ENCODE measurements at regions not wholly inside any gene's neighbourhood (a gene's known extent, or its start where the extent isn't known, plus 50 kb on each side); places are given as distances from the start of the nearest gene placed in this dataset.

DNA sequence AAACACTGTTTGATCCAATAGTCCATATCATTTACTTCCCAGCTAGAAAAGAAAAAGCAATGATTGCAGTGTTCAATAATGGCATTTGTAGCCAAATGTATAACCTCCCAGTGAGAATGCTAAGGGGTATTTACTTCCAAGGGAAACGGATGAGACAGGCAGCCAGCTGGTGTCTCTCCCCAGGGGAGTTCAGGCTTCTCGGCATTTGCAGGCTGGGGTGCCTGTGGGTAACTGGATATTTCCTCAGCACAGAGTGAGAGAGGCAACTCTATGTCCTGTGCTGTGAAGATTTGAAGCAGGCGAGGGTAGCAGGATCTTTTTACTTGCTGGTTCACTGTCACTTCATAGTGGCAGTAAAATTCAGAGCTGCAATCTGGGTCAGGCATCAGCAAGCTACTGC lies 1455.6 kb upstream of the TMEM132C start:
- no peak for DNase-seq (ENCODE audit: unreplicated experiment)
- Mint-ChIP-seq H3K4me3 (ENCODE audit: unreplicated experiment) (no peak overlapping the region), H3K9me3 (ENCODE audit: unreplicated experiment) (peaks cover 18% of the 10 kb centered on the region), H3K36me3 (ENCODE audit: insufficient read depth, unreplicated experiment) (no peaks in the 10 kb centered on the region), H3K27me3 (ENCODE audit: insufficient read depth, unreplicated experiment) (peaks cover 13% of the 10 kb centered on the region), H3K4me1 (ENCODE audit: insufficient read depth, unreplicated experiment) (no peaks in the 10 kb centered on the region), H3K27ac (ENCODE audit: low read depth, unreplicated experiment) (no peak overlapping the region)
- TF ChIP-seq, protein P1, sequence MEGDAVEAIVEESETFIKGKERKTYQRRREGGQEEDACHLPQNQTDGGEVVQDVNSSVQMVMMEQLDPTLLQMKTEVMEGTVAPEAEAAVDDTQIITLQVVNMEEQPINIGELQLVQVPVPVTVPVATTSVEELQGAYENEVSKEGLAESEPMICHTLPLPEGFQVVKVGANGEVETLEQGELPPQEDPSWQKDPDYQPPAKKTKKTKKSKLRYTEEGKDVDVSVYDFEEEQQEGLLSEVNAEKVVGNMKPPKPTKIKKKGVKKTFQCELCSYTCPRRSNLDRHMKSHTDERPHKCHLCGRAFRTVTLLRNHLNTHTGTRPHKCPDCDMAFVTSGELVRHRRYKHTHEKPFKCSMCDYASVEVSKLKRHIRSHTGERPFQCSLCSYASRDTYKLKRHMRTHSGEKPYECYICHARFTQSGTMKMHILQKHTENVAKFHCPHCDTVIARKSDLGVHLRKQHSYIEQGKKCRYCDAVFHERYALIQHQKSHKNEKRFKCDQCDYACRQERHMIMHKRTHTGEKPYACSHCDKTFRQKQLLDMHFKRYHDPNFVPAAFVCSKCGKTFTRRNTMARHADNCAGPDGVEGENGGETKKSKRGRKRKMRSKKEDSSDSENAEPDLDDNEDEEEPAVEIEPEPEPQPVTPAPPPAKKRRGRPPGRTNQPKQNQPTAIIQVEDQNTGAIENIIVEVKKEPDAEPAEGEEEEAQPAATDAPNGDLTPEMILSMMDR (IDR thresholded peaks at IDR 0.05; ENCODE audit: unreplicated experiment), result no peak
- CTCF ChIA-PET, result interaction anchor here (0.6 to 2.1 kb wide), 2 partner anchors 28 to 1628 kb away, joined by 4 to 10 read pairs; no protein-coding TSS in a partner anchor
- intact Hi-C loops (cut with micrococcal nuclease), result no loop called here
- BruUV-seq (replicated peaks), result no TSS peak
- POLR2A ChIA-PET, result no interaction called here

DNA sequence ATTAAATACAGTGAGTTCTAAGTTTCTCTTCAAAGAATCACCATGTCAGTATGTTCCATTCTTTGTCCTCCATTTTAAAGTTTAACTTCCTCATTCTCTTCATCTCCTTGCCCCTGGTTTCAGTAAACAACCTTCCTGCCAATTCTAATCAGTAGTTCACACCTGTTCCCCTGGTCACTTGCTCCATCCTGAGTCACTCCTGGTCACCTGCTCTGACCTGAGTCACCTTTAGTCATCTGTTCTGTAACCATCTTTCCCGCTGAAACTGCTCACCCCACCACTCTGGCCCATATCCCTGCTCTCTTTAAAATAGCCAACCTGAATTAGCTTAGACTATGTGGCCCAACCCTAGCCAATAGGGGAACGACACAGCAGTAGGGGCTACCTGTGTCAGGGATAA lies 1447.4 kb upstream of the TMEM132C start:
- Mint-ChIP-seq H3K9me3 (ENCODE audit: unreplicated experiment) (peaks cover 27% of the 10 kb centered on the region), H3K4me1 (ENCODE audit: insufficient read depth, unreplicated experiment) (no peaks in the 10 kb centered on the region), H3K4me3 (ENCODE audit: unreplicated experiment) (no peak overlapping the region), H3K27ac (ENCODE audit: low read depth, unreplicated experiment) (no peak overlapping the region), H3K36me3 (ENCODE audit: insufficient read depth, unreplicated experiment) (no peaks in the 10 kb centered on the region), H3K27me3 (ENCODE audit: insufficient read depth, unreplicated experiment) (no peaks in the 10 kb centered on the region)
- ChIA-PET POLR2A (no interaction called here), CTCF (interaction anchor here (0.7 kb wide), 1 partner anchor 15 kb away, joined by 3 read pairs; no protein-coding TSS in a partner anchor)
- intact Hi-C loops (cut with micrococcal nuclease), result no loop called here
- BruUV-seq (replicated peaks), result no TSS peak
- TF ChIP-seq, protein P1 (IDR thresholded peaks at IDR 0.05; ENCODE audit: unreplicated experiment), result no peak
- DNase-seq (ENCODE audit: unreplicated experiment), result no peak

DNA sequence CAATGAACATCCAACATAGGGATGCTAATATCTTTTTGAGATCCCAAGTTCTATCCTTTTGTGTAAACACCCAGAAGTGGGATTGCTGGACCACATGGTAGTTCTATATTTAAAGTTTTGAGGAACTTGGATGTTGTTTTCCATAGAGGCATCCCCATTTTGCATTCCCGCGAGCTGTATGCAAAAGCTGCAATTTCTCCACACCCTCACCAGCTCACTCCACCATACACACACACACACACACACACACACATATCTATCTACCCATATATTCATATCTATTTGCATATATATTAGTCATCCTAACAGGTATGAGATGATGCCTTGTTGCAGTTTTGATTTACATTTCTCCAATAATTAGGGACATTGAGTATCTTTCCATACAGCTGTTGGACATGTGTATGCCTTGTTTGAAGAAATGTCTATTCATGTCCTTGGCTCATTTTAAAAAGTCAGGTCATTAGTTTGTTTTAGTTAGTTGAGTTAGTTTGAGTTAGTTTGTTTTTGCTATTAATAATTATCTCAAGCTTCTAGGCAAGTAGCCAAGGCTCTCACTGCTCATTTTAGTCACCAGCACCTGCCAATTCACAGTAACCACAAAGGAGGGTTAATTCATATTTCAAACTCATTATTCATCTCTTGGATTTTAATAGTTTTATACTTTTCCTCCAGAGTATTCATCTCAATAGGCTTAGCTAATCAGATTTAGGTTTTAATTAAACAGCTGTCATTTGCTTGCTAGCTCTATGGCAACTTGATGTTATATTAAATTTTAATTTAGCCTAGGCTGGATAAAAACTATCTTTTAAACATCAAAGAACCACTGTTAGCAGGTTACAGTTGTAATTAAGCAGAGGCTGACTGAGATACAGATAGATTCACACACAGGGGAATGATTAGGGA lies 1435.9 kb upstream of the TMEM132C start:
- no peaks in the 10 kb centered on the region for H3K36me3 Mint-ChIP-seq (ENCODE audit: insufficient read depth, unreplicated experiment)
- peaks cover 21% of the 10 kb centered on the region for H3K9me3 Mint-ChIP-seq (ENCODE audit: unreplicated experiment)
- no peaks in the 10 kb centered on the region for H3K27me3 Mint-ChIP-seq (ENCODE audit: insufficient read depth, unreplicated experiment)
- TF ChIP-seq, protein P1 (IDR thresholded peaks at IDR 0.05; ENCODE audit: unreplicated experiment), result no peak
- no peak overlapping the region for H3K27ac Mint-ChIP-seq (ENCODE audit: low read depth, unreplicated experiment)
- CTCF ChIA-PET, result interaction anchor here (0.8 kb wide), 1 partner anchor 46 kb away, joined by 3 read pairs; no protein-coding TSS in a partner anchor
- intact Hi-C loops (cut with micrococcal nuclease), result no loop called here
- DNase-seq (ENCODE audit: unreplicated experiment), result no peak
- H3K4me3 Mint-ChIP-seq (ENCODE audit: unreplicated experiment), result no peak overlapping the region
- H3K4me1 Mint-ChIP-seq (ENCODE audit: insufficient read depth, unreplicated experiment), result no peaks in the 10 kb centered on the region
- BruUV-seq (replicated peaks), result no TSS peak
- POLR2A ChIA-PET, result no interaction called here

DNA sequence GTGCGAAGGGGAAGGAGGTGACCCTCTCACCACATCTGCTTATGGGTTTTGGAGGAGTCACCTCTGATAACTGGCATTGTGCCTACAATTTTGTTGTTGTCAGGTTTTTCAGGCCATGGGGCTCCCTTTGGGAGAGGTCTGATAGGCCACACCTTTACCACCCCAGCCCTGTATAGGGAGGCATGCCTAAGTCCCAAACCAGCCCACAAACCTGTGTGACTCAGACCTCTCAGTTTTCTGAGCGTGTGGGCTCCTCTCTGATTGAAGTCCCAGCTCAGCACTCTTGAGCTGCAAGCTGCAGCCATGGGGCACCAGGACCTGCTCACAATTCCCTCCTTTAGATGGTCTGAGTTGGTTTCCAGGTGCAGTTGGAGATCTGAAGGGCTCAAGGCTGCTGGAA lies 1429.3 kb upstream of the TMEM132C start:
- CTCF ChIA-PET, result interaction anchor here (0.7 kb wide), 1 partner anchor 77 kb away, joined by 3 read pairs; no protein-coding TSS in a partner anchor
- no TSS peak for BruUV-seq (replicated peaks)

More for the DNA sequence above, 1429.3 kb upstream of the TMEM132C start:
- Mint-ChIP-seq H3K4me3 (ENCODE audit: unreplicated experiment) (no peak overlapping the region), H3K27me3 (ENCODE audit: insufficient read depth, unreplicated experiment) (no peaks in the 10 kb centered on the region), H3K9me3 (ENCODE audit: unreplicated experiment) (peaks cover 7% of the 10 kb centered on the region), H3K27ac (ENCODE audit: low read depth, unreplicated experiment) (no peak overlapping the region), H3K36me3 (ENCODE audit: insufficient read depth, unreplicated experiment) (no peaks in the 10 kb centered on the region), H3K4me1 (ENCODE audit: insufficient read depth, unreplicated experiment) (no peaks in the 10 kb centered on the region)
- no peak for DNase-seq (ENCODE audit: unreplicated experiment)
- POLR2A ChIA-PET, result no interaction called here
- TF ChIP-seq, protein P1 (IDR thresholded peaks at IDR 0.05; ENCODE audit: unreplicated experiment), result no peak
- intact Hi-C loops (cut with micrococcal nuclease), result no loop called here
